22Rv1 (cell line): ENCODE measurements at regions not wholly inside any gene's neighbourhood (a gene's known extent, or its start where the extent isn't known, plus 50 kb on each side); places are given as distances from the start of the nearest gene placed in this dataset.

ENCODE experiments used
- ZFX ChIP-seq: fragments of 450-650 bp; IDR thresholded peaks from 2 replicates; pipeline ENCODE4 v1.6.1; 2017; ENCODE audit warnings: antibody characterized with exemption, borderline replicate concordance
- TF ChIP-seq, protein P1 (sequence below): fragments of 450-650 bp; IDR thresholded peaks from 2 replicates; pipeline ENCODE4 v1.5.1; 2017; ENCODE audit warnings: mild to moderate bottlenecking

- TF ChIP-seq, protein P1, sequence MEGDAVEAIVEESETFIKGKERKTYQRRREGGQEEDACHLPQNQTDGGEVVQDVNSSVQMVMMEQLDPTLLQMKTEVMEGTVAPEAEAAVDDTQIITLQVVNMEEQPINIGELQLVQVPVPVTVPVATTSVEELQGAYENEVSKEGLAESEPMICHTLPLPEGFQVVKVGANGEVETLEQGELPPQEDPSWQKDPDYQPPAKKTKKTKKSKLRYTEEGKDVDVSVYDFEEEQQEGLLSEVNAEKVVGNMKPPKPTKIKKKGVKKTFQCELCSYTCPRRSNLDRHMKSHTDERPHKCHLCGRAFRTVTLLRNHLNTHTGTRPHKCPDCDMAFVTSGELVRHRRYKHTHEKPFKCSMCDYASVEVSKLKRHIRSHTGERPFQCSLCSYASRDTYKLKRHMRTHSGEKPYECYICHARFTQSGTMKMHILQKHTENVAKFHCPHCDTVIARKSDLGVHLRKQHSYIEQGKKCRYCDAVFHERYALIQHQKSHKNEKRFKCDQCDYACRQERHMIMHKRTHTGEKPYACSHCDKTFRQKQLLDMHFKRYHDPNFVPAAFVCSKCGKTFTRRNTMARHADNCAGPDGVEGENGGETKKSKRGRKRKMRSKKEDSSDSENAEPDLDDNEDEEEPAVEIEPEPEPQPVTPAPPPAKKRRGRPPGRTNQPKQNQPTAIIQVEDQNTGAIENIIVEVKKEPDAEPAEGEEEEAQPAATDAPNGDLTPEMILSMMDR: no peak
- no peak for TF ChIP-seq ZFX
Observed at GRCh38 chr5:175133185-175133584, 310.8 kb downstream of the DRD1 start.
